Activated T-cell treated with anti-CD3 and anti-CD28 coated beads for 48 hours (primary cell): ENCODE measurements at regions not wholly inside any gene's neighbourhood (a gene's known extent, or its start where the extent isn't known, plus 50 kb on each side); places are given as distances from the start of the nearest gene placed in this dataset.
A peak's percentile ranks its signal among the peaks of the same experiment; 100 is the strongest.

Source experiments
- DNase-seq: peaks from one replicate; pipeline ENCODE4 v3.0.0-alpha.2; 2020; ENCODE audit warnings: low read depth

- DNase-seq, result no peak
Measured at GRCh38 chr11:116217441-116217840, 555.3 kb downstream of the BUD13 start.

GRCh38 chr11:116217006-116217405, 555.8 kb downstream of the BUD13 start:
- DNase-seq, result peak; percentile 7

- no peak for DNase-seq
Measured at GRCh38 chr11:116215471-116216113, 557.2 kb downstream of the BUD13 start.

GRCh38 chr11:116211147-116211546, 561.6 kb downstream of the BUD13 start:
- no peak for DNase-seq

- DNase-seq, result no peak
Measured at GRCh38 chr11:116210663-116211062, 562.1 kb downstream of the BUD13 start.

DNA sequence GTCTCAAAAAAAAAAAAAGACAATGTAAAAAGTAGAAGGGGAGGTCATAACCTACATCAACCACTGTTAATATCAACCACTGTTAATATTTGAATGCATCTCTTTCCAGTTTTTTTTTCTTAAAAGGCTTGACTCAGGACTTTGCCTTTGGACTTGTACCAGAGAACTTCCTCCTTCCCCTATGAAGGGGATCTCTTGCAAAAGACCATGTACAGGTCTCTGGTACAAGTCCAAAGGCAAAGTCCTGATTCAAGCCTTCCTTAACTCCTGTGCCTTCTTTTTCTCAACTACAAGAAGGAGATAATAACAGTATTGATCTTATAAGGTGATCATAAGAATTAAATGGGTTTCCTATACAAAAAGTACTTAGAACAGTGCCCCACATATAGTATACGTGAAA, 563.5 kb downstream of the BUD13 start:
- no peak for DNase-seq

- no peak for DNase-seq
Measured at GRCh38 chr11:116207421-116208141, 565.2 kb downstream of the BUD13 start.

DNA sequence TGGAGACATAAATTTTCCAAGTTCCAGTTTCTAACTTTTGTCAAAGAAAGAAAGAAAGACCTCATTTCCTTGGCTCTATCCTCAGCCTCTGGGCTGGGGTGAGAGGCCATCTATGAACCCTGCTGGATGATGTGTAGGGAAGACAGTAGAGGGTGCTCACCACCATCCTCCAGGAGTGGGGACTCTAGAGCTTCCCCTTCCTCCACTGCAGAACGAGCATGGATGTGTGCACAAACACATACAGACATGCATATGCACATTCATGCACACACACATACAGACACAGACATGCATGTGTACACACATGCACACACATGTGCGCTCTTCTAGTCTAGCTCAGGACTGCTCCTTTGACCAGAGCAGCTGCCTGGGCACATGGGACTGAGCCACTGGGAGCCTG, 565.8 kb downstream of the BUD13 start:
- DNase-seq, result no peak

DNA sequence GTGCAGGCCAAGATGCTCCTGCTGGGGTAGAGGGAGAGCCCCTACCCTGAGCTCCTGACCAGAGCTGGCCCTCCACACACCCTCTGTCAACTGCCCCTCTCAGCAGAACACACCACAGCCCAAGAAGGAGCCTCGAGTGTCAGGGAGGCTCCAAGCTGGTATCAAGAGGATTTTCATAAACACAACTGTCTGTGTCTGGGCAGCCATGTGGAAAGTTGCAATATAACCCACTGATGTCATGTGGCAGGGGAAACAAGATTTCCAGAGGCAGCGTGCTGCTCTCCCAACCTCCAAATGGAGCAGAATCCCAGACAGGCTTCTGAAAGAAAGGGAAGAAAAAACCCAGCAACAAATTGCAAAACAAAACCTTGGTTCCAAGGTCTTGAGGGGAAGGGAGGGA, 569.9 kb downstream of the BUD13 start:
- no peak for DNase-seq

DNA sequence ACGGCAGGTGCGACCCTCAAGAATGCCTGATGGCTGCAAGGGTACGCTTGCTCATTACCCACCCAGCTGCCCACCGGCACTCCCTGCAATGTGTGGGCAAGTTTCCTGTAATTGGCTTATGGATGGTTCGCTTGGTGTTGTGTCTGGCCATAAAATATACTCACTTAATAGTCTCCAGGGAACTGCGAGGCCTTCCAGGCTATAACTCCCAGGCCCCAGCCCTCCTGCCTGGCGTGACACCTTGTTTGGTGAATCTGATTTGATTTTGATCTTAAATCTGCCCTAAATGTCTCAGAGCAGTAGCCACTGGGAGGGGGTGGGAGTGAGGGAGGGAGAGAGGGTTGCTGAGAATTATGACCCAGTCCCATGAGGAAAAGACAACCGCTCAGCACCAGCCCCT, 572.2 kb downstream of the BUD13 start:
- DNase-seq, result no peak

- DNase-seq, result no peak
Measured at GRCh38 chr11:116199182-116199581, 573.6 kb downstream of the BUD13 start.

DNA sequence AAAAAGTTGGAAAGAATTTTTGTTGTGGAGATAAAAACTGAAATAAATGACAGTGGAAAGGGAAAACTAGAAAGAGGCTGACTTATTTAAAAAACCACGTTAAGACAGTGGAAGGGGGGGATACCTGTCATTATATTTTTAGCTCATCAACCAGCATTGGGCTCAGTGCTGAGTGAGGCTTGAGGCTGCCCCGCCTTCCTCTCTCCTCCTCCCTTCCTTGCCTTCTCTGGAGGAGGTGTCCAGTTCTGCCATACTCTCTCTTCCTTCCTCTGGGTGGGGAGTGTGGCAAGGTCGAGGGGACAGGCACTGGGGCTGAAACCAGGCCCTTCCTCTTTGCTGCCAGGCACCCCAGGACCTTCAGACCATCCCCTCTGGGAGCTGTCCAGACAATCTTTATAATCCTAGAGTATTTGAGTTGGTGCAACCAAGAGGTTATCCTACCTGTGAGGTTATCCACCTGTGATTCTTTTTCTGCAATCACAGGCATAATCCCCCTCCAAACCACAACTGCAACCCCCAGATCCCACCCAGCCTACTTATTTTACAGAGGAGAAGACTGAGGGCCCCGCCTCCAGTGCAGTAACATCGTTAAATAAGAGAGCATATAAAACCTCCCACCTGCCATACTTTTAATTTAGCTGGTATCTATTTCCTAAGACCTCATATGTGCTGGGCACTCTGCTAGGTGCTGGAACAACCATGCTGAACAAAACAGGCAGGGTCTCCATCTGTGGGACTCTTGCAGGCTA, 578.5 kb downstream of the BUD13 start:
- DNase-seq, result no peak

DNA sequence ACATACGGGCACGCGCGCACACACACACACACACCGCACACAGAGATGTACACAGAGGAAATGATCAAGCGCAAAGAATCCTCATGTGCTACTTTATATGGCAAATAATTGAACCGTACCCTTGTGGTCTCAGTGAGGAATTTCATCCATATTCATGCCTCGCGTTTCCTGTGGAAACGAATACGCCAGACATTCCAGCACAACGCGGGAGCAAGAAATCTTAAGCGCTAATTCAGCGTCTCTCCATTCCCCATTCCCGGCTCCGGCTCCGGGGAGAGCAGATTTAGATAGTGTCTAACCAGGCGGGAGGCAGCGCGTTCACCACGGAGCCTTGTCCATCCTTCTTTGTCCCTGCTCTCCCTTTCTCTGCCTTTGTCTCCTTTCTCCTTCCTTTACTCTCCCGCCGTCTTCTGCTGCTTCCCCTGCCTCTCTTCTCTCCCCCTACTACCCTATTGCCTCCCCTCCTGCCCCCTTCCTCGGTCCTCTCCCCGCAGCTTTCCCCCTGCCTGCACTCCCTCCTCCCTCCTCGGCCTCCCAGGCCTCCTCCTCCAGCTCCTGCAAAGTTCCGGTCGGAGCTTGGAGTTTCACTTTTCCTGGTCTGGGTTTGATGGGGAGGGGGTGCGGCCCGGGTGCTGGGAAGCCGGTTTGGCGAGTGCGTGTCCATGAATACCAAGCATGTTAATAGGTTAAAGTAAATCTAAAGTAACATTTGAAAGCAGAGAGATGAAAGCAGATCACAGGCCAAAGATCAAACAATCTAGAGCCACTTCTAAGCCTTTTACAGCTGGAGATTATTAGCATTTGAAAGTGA, 579.3 kb downstream of the BUD13 start:
- no peak for DNase-seq

- DNase-seq, result no peak
Measured at GRCh38 chr11:116192509-116193210, 580.1 kb downstream of the BUD13 start.

DNA sequence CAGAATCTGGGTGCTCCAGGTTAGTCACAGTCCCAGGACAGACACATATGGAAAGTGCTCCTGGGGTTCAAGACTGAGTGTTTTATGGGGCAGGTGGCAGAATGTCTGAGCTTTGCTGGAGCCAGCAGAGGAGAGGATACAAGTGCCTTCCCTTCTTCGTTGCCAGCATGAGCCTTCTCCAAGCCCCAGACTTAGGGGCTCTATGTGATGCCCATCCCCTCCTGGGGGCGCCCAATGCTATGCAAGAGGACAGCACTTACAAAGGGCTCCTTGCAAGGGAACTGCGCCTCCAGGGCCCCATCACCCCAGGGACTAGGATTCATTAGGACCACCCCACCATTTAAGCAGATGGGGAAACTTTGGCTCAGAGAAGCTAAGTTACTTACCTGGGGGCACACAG, 581.9 kb downstream of the BUD13 start:
- no peak for DNase-seq

DNA sequence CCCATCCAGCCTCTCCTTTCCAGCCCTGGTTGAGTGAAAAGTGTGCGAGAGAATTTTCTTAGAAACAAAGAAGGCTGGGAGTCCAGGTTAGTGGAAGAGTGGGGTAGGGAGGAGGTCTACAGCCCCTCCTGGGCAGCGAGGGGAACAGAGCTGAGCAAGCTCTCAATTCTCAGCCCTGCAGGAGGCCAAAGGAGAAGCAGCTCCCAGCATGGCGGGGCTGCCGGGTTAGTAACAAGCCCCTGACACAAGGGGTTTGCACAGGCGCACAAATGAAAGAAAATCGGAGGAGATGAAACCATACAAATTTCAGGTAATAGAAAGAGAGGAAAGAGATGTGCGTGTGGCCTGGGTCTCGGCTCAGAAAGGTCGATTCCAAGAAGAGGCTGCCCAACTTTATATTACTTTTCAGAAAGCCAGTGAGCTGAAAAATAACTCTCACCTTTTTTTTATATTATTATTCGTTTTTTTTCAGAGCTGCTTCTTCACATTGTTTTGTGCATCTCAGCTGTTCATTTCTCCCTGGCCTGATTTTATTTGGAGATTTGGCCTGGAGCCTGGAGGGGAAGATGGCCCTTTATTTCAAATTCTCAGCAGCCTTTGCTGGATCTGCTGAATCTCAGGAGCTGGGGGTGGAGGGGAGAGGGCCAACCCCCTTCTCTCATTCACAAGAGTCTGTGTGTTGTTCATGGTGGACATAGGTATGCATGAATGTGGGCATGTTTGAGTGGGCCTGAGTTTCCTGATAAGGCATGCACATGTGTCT, 583.2 kb downstream of the BUD13 start:
- DNase-seq, result no peak

DNA sequence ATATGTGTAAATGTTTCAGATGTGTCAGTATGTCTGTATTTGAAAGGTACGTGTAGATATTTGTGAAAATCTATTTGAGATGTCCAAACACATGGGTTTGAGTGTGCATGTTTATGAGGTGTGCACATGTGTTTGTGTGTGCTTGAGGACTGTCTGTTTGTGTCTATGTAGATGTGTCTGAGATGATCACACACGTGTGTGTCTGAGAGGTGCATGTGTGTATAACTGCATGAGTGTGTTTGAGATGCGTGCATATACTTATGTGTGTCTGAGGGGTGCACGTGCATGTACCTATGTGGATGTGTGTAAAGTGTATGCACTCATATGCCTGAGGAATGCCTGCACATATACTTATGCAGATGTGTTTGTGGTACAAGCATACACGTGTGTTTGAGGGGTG, 584.4 kb downstream of the BUD13 start:
- DNase-seq, result no peak

DNA sequence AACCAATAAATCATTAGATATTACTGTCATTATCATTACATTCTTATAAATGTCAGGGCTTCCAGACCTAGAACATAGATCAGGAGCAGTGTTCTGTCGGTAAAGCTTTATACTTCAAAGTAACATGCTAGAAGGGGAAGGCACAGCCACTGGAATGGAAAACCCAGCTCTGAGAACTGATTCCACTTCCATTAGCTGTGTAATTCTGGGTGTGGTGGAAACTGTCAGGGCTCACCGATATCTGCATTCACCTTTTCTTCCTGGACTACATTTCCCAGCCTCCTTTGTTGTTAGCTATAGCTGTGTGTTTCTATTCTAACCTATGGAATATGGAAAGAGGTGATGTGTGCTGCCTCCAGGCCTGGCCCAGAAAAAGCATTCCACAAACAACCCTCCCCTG, 585.8 kb downstream of the BUD13 start:
- DNase-seq, result no peak

GRCh38 chr11:116185551-116185950, 587.2 kb downstream of the BUD13 start:
- no peak for DNase-seq

- DNase-seq, result no peak
Measured at GRCh38 chr11:116184763-116185162, 588.0 kb downstream of the BUD13 start.

- no peak for DNase-seq
Measured at GRCh38 chr11:116182356-116182966, 590.3 kb downstream of the BUD13 start.
